Thyroid gland (tissue), 4 donors: ENCODE measurements at regions not wholly inside any gene's neighbourhood (a gene's known extent, or its start where the extent isn't known, plus 50 kb on each side); places are given as distances from the start of the nearest gene placed in this dataset.

ENCODE experiments used
- CTCF ChIP-seq, 6 experiments: fragments of 200-600 bp in 3 of 6; fragments of 450-650 bp in 3 of 6; sonication (generic) in 3 of 6; IDR thresholded peaks; one replicate each; pipeline ENCODE4 v1.5.1; 2016 to 2019; ENCODE audit warnings: antibody characterized with exemption in 6 of 6, mild to moderate bottlenecking in 2 of 6, inconsistent platforms in 1 of 6, moderate library complexity in 1 of 6
- POLR2A ChIP-seq, 2 donors: fragments of 450-650 bp; IDR thresholded peaks; one replicate each; pipeline ENCODE4 v1.6.1; 2017; ENCODE audit warnings: antibody characterized with exemption in 2 of 2, mild to moderate bottlenecking in 2 of 2, moderate library complexity in 1 of 2

GRCh38 chr10:130737186-130737585 lies 574.3 kb downstream of the TCERG1L start:
- TF ChIP-seq CTCF (IDR thresholded peaks at IDR 0.05) (no peak), POLR2A (IDR thresholded peaks at IDR 0.05) (no peak)
